ENCODE measurements at regions not wholly inside any gene's neighbourhood (a gene's known extent, or its start where the extent isn't known, plus 50 kb on each side); places are given as distances from the start of the nearest gene placed in this dataset.
"Not testable (repeated sequence)": the region's sequence is repeated elsewhere in the genome, so short reads cannot be mapped to it uniquely, and the experiment has no call there.

GRCh38 chr4:141543176-141543575 lies 93.2 kb upstream of the IL15 start:
- no peak for DNase-seq

- DNase-seq, result no peak
Measured at GRCh38 chr4:141543706-141544105, 92.7 kb upstream of the IL15 start.

GRCh38 chr4:141548791-141549190 lies 87.6 kb upstream of the IL15 start:
- DNase-seq, result no peak

- DNase-seq, result peak; percentile 8
Measured at GRCh38 chr4:141560056-141560455, 76.3 kb upstream of the IL15 start.

- DNase-seq, result no peak
Measured at GRCh38 chr4:141562649-141563048, 73.7 kb upstream of the IL15 start.

- DNase-seq, result no peak
Measured at GRCh38 chr4:141563723-141564122, 72.7 kb upstream of the IL15 start.

- DNase-seq, result not testable (repeated sequence)
Measured at GRCh38 chr4:141564961-141565360, 71.4 kb upstream of the IL15 start.

- no peak for DNase-seq
Measured at GRCh38 chr4:141565379-141566089, 70.8 kb upstream of the IL15 start.

- DNase-seq, result no peak
Measured at GRCh38 chr4:141567326-141567915, 69.0 kb upstream of the IL15 start.

- no peak for DNase-seq
Measured at GRCh38 chr4:141569141-141569540, 67.2 kb upstream of the IL15 start.

GRCh38 chr4:141570290-141570689 lies 66.1 kb upstream of the IL15 start:
- no peak for DNase-seq

- no peak for DNase-seq
Measured at GRCh38 chr4:141571362-141571761, 65.0 kb upstream of the IL15 start.

- DNase-seq, result no peak
Measured at GRCh38 chr4:141571793-141572192, 64.6 kb upstream of the IL15 start.

GRCh38 chr4:141573678-141574077 lies 62.7 kb upstream of the IL15 start:
- DNase-seq, result no peak

- no peak for DNase-seq
Measured at GRCh38 chr4:141575884-141576283, 60.5 kb upstream of the IL15 start.

- no peak for DNase-seq
Measured at GRCh38 chr4:141576585-141577110, 59.7 kb upstream of the IL15 start.

GRCh38 chr4:141578451-141578850 lies 57.9 kb upstream of the IL15 start:
- no peak for DNase-seq

GRCh38 chr4:141580523-141580922 lies 55.9 kb upstream of the IL15 start:
- DNase-seq, result no peak
